Gastrocnemius medialis (tissue), 4 donors: ENCODE measurements at regions not wholly inside any gene's neighbourhood (a gene's known extent, or its start where the extent isn't known, plus 50 kb on each side); places are given as distances from the start of the nearest gene placed in this dataset.

ENCODE experiments used
- POLR2A ChIP-seq, 2 donors: fragments of 450-650 bp; IDR thresholded peaks; one replicate each; pipeline ENCODE4 v1.6.1; 2017; ENCODE audit warnings: antibody characterized with exemption in 2 of 2, mild to moderate bottlenecking in 2 of 2, moderate library complexity in 2 of 2
- TF ChIP-seq, protein P1 (sequence below), 5 experiments: fragments of 450-650 bp in 3 of 5; fragments of 200-600 bp in 2 of 5; sonication (generic) in 2 of 5; IDR thresholded peaks in 4 of 5; conservative IDR thresholded peaks in 1 of 5; 1 replicate in 4 of 5; 2 replicates in 1 of 5; pipeline ENCODE4 v1.5.1; 2016 to 2019; ENCODE audit warnings: antibody characterized with exemption in 5 of 5, mild to moderate bottlenecking in 3 of 5, moderate library complexity in 3 of 5

- no peak for TF ChIP-seq POLR2A (IDR thresholded peaks at IDR 0.05)
- TF ChIP-seq, protein P1, sequence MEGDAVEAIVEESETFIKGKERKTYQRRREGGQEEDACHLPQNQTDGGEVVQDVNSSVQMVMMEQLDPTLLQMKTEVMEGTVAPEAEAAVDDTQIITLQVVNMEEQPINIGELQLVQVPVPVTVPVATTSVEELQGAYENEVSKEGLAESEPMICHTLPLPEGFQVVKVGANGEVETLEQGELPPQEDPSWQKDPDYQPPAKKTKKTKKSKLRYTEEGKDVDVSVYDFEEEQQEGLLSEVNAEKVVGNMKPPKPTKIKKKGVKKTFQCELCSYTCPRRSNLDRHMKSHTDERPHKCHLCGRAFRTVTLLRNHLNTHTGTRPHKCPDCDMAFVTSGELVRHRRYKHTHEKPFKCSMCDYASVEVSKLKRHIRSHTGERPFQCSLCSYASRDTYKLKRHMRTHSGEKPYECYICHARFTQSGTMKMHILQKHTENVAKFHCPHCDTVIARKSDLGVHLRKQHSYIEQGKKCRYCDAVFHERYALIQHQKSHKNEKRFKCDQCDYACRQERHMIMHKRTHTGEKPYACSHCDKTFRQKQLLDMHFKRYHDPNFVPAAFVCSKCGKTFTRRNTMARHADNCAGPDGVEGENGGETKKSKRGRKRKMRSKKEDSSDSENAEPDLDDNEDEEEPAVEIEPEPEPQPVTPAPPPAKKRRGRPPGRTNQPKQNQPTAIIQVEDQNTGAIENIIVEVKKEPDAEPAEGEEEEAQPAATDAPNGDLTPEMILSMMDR (IDR thresholded peaks at IDR 0.05 in 4 of 5, conservative IDR thresholded peaks at IDR 0.05 in 1 of 5): no peak
Observed at GRCh38 chr9:13487936-13488335, 208.4 kb upstream of the MPDZ start.
